ENCODE measurements at regions not wholly inside any gene's neighbourhood (a gene's known extent, or its start where the extent isn't known, plus 50 kb on each side); places are given as distances from the start of the nearest gene placed in this dataset.

GRCh38 chr13:109990296-109990695 lies 203.9 kb upstream of the IRS2 start (continued):
- TF ChIP-seq CHD7 (IDR thresholded peaks at IDR 0.05; ENCODE audit: insufficient replicate concordance, low read length) (no peak), SIN3A (conservative IDR thresholded peaks at IDR 0.05 in 1 of 2, IDR thresholded peaks at IDR 0.05 in 1 of 2; ENCODE audit: low read depth in 1 of 2, low read length in 2 of 2) (no peak), EGR1 (IDR thresholded peaks at IDR 0.05; ENCODE audit: borderline replicate concordance, low read depth, low read length) (no peak)

All from H1 (cell line).